GM13977 (cell line): ENCODE measurements at regions not wholly inside any gene's neighbourhood (a gene's known extent, or its start where the extent isn't known, plus 50 kb on each side); places are given as distances from the start of the nearest gene placed in this dataset.

Experiments used
- DNase-seq: peaks from one replicate; pipeline ENCODE4 v3.0.0; 2012; ENCODE audit warnings: low spot score
- CTCF ChIP-seq: IDR thresholded peaks from 2 replicates; pipeline ENCODE4 v1.5.1; 2012; ENCODE audit warnings: mild to moderate bottlenecking, control low read depth; ENCODE audit not compliant: insufficient read depth; ENCODE audit errors: extremely low read depth, missing control alignments
- in situ Hi-C: fragments of 300-500 bp; cut with MboI; formaldehyde crosslinking; loops from one replicate; pipeline ENCODE4 v1.12.0; 2022; ENCODE audit warnings: low sequenced_read_pairs, low pct_unique_long_range_greater_than_20kb, mixed read lengths, inconsistent platforms; ENCODE audit not compliant: unreplicated experiment

DNA sequence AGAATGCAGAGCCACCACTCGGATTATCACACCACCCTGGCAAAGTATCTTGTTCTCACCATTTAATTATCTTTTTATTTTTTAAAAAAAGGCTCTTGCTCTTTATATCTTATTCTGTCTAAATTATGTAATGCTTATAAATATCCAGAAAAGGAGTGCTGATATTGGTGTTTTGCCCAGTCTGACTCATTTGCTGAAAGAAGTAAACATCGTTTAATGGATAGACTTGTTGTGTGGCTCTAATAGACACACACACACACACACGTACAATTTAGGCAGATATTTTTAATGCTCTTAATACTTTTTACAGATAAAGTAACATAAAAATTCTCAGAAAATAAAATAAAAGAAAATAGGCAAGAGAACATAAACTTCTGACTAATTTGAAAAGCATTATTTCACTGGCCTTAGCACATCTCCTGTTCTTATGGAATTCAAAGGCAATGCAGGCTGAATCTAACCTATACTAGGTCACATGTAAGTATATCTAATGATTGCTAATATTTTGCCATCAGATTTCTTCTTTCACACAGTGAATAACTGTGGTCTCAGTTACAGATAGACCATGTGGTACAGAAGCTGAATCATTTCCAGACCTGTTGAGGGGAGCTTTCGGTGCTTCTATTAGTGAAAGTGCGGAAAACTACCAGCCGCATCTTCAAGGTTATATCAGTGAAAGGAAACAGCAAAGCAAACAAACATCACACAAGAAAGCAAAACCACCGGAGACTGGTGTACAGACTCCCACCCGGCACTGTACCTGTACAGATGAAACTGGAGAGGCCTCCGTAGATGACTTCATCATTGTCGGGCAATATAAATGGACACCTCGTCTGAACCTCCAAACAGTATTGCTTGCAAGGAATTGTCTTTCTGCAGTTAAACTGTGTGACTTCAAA lies 642.1 kb upstream of the ARGLU1 start:
- in situ Hi-C loops = loop anchor here (25.0 kb wide), 1 partner anchor 952 kb away; no protein-coding TSS in a partner anchor
- DNase-seq = no peak
- no peak for TF ChIP-seq CTCF

DNA sequence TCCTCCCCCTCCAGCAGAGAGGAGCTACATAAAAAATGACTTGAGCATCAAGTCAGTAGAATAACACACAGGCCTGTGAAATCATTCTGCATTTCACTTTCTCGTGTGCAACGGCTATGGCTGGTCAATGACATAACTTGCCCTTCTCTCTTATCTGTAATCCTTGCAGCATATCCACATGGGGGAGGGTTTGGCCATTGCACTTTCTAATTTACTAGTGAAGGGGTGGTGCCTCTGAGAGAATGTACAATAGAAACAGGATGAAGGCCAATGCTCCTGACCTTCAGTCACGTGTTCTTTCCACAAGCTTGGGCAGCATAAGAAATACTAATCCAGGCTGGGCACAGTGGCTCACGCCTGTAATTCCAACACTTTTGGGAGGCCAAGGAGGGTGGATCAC lies 641.0 kb upstream of the ARGLU1 start:
- TF ChIP-seq CTCF = no peak
- in situ Hi-C loops = loop anchor here (25.0 kb wide), 1 partner anchor 953 kb away; no protein-coding TSS in a partner anchor
- DNase-seq = no peak

- TF ChIP-seq CTCF = peak; percentile 95
- peak; percentile 58 for DNase-seq
- in situ Hi-C loops = loop anchor here (25.0 kb wide), 1 partner anchor 957 kb away; no protein-coding TSS in a partner anchor
Observed at GRCh38 chr13:107205318-107206104, 637.6 kb upstream of the ARGLU1 start.

DNA sequence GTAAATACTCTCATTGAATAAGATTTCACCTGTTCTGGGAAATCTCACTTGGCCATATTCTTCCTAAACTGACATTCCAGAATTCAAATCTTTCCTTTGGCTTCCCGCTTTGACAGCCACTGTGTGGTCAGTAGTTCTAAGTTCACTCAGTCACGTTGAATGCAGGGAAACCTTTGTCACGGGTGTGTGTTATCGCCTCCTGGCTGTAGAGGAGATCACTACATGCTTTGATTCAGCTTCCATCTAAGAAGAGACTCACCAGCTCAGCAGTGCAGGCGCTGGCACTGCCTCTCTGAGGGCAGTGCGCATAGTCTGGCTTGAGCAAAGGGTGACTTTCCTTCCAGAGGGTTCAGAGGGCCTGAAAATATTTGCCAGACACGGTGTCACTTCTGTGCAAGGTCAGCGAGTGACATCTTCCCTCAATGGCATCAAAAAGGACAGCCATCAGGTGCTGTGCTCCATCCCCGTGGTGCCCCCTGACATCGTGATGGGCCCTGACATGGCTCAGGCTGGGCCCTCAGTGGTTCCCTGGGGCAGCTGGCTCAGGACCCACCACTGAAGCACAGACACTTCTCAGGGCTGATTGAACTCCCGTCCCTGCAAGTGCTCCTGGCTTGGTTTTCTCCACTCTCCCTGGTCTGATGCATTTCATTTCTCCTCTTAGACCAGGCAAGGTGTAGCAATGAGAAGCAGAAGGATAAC lies 635.4 kb upstream of the ARGLU1 start:
- in situ Hi-C loops = loop anchor here (25.0 kb wide), 1 partner anchor 959 kb away; no protein-coding TSS in a partner anchor
- peak; percentile 11 for DNase-seq
- TF ChIP-seq CTCF = peak; percentile 32

DNA sequence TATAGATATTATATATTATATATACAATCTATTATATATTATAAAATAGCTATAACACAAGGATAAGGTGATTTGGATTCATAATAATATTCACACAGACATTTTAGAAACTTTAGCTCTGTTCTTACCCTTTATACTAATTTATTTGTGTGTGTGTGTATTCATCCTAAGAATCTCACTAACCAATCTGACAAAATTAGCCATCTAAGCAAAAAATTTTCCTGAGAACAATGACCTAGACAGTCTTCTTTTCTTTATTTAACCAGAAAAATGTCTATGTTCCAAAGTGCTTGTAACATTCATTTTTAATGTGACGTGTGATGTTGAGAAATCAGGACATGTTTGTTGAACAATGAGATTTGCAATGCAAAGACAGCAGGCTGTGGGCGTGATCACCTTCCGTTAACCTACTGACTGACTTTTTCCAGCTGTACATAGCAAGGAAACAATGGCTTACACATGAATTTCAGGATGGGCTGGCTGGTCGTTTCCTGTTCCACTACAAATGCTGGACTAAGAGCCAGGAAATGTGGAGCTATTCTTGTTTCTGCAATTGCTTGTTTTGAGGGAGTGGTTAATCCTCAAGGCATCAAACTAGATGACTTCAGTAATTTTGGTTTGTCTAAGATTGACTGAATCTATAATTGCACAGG lies 634.6 kb upstream of the ARGLU1 start:
- TF ChIP-seq CTCF = no peak
- no peak for DNase-seq
- in situ Hi-C loops = loop anchor here (25.0 kb wide), 1 partner anchor 960 kb away; no protein-coding TSS in a partner anchor
